AG09319 (cell line): ENCODE measurements at regions not wholly inside any gene's neighbourhood (a gene's known extent, or its start where the extent isn't known, plus 50 kb on each side); places are given as distances from the start of the nearest gene placed in this dataset.
A peak's percentile ranks its signal among the peaks of the same experiment; 100 is the strongest.

Source experiments
- DNase-seq: peaks from one replicate; pipeline ENCODE4 v3.0.0-alpha.2; 2010; ENCODE audit warnings: low read depth; ENCODE audit errors: extremely low read depth
- TF ChIP-seq, protein P1 (sequence below): IDR thresholded peaks from 2 replicates; pipeline ENCODE4 v1.5.1; 2011; ENCODE audit warnings: low read depth, mild to moderate bottlenecking, inconsistent platforms, low read length, moderate library complexity

DNA sequence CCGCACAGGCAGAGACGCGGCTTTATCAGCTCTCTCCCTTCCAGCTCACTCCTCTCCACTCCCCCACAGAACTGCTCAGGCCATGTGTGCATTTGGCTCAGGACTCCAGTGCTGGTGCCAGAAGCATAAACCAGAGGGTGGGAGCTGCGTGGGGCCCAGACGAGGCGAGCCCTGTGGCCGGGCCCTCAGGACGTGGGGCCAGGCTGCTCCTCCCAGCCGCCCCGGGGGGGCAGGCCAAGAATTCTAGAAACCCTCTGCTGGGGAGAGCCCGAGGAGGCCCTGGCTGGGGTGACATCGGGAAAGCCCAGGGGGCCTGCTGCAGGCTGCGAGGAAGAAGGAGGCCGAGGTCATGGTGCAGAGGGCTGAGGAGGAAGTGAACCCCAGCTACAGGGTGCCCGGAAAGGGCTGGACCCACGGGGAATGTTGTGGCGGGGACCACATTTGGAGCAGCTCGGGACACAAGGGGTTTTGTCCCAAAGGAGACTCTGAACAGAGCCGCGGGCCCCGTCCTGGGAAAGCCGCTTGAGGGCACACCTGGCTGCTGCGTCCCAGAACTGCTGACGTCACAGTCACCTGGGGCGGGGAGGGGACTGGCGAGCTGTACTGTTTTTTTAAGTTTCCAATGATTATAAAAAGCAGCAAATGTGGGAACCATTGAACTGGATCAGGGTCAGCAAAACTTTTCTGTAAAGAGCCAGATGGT lies 107.1 kb downstream of the BANF2 start:
- TF ChIP-seq, protein P1, sequence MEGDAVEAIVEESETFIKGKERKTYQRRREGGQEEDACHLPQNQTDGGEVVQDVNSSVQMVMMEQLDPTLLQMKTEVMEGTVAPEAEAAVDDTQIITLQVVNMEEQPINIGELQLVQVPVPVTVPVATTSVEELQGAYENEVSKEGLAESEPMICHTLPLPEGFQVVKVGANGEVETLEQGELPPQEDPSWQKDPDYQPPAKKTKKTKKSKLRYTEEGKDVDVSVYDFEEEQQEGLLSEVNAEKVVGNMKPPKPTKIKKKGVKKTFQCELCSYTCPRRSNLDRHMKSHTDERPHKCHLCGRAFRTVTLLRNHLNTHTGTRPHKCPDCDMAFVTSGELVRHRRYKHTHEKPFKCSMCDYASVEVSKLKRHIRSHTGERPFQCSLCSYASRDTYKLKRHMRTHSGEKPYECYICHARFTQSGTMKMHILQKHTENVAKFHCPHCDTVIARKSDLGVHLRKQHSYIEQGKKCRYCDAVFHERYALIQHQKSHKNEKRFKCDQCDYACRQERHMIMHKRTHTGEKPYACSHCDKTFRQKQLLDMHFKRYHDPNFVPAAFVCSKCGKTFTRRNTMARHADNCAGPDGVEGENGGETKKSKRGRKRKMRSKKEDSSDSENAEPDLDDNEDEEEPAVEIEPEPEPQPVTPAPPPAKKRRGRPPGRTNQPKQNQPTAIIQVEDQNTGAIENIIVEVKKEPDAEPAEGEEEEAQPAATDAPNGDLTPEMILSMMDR = no peak; the same call in 1 of the 2 replicates
- DNase-seq = peak; percentile 41

GRCh38 chr20:17806107-17806506 lies 106.3 kb downstream of the BANF2 start:
- no peak for DNase-seq
- TF ChIP-seq, protein P1 = no peak

DNA sequence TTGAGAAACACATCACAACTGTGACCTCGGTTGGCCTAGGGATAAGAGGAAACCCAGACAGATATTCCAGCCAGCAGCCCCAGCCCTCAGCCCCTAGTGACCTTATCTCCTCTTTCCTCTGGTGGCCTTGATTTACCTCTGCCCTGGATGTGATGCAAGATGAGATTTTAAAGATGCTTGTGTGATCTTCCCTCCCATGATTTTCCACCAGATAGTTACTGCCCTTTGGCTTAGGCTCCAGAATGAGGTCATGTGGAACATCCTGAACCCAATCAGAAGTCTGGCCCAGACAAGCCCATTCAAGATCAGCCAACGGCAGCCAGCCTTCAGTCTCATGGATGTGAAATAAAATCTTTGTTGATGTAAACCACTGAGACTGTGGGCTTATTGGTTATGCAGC lies 104.0 kb downstream of the BANF2 start:
- no peak for DNase-seq
- TF ChIP-seq, protein P1 = no peak

DNA sequence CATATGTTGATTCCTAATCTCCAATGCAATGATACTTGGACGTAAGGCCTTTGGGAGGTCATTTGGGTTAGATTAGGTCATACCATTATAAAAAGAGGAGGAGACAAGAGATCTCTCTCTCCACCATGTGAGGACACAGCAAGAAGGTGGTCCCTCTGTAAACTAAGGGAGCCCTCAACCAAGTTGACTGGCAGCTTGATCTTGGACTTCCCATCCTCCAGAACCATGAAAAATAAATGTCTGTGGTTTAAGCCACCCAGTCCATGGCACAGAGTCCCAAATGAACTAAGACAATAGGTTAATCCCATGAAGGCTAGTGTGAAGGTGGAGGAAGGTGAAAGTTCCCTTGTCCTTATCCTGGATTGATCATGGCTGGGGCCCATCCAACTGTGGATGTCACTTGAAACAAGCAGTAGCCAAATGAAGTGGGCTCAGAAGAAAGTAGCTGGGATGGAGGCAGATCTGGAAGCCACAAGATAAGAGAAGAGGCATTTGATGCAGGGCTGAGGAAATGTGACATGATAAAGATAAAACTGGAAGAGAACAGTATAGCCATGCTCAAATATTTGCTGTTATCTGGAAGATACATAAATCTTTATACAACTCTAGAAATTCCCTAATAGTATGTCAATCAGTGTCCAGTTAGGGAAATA lies 99.9 kb downstream of the BANF2 start:
- DNase-seq = no peak
- TF ChIP-seq, protein P1 = no peak

GRCh38 chr20:17798601-17799000 lies 98.8 kb downstream of the BANF2 start:
- TF ChIP-seq, protein P1 = no peak
- DNase-seq = no peak

DNA sequence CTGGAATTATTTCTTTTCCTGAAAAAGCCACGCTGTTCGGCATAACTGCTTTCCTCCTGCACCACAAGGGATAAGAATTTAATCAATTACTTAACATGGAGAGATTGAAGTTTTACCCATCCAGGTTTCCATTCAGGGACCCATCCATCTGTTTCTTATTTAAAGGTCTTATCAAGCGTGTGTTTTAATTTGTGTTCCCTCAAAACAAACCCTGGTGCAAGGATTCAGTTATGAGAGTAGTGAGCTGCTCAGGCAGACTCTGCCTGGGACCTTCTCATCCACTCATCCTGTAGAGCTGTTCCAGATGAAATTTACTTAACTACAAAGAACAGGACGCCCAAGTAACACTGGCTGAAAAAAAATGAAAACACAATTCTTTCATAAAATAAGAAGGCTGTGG lies 97.8 kb downstream of the BANF2 start:
- TF ChIP-seq, protein P1 = no peak

DNA sequence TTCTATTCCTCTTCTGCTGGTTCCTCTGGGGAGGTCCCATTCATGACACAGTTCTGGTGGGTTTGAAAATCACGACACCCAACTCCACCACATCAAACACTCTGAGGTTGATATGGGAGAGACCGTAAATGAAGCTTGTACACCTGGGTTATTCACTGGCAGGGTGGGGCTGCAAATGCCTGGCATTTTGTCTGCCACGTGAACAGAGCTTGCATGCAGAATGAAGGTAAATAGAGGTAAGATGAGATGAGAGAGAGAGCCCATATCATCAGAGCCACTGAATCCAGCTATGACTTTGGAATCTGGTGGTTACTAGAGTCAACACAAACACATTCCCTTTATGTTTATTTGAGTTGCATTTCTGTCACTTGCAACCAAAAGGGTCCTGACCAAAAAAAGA lies 97.4 kb downstream of the BANF2 start:
- no peak for DNase-seq

More for the DNA sequence above, 97.8 kb downstream of the BANF2 start:
- no peak for DNase-seq

More for the DNA sequence above, 97.4 kb downstream of the BANF2 start:
- TF ChIP-seq, protein P1 = no peak
